NT2/D1 (cell line): ENCODE measurements at regions not wholly inside any gene's neighbourhood (a gene's known extent, or its start where the extent isn't known, plus 50 kb on each side); places are given as distances from the start of the nearest gene placed in this dataset.

Experiments
- SUZ12 ChIP-seq: IDR thresholded peaks from 2 replicates; pipeline ENCODE4 v1.6.1; 2011; ENCODE audit not compliant: insufficient read length, insufficient read depth; ENCODE audit errors: extremely low read depth
- ZNF274 ChIP-seq: IDR thresholded peaks from 2 replicates; pipeline ENCODE4 v1.6.1; 2011; ENCODE audit warnings: mild to moderate bottlenecking, low read depth, low read length

DNA sequence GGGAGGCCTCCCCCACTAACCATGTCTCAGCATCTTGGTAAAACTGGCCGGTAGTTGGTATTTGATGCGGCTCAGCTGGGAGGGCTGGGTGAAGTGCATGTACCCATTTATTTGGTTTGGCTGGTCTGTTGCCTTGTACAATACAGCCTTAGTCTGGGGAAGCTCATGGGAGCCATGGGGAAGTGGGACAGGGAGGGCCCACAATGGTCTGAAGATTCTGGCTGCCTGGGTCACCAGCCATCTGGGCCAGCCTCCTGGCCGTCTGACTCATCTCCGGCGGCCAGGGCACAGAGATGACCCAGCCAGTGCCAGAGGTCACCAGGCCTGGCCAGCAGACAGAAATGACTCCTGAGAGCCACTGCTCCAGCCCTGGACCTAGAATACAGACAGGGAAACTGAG lies 51.6 kb upstream of the SMAD6 start:
- TF ChIP-seq SUZ12 = no peak
- TF ChIP-seq ZNF274 = no peak
